ENCODE measurements at regions not wholly inside any gene's neighbourhood (a gene's known extent, or its start where the extent isn't known, plus 50 kb on each side); places are given as distances from the start of the nearest gene placed in this dataset.
A peak's percentile ranks its signal among the peaks of the same experiment; 100 is the strongest.

DNA sequence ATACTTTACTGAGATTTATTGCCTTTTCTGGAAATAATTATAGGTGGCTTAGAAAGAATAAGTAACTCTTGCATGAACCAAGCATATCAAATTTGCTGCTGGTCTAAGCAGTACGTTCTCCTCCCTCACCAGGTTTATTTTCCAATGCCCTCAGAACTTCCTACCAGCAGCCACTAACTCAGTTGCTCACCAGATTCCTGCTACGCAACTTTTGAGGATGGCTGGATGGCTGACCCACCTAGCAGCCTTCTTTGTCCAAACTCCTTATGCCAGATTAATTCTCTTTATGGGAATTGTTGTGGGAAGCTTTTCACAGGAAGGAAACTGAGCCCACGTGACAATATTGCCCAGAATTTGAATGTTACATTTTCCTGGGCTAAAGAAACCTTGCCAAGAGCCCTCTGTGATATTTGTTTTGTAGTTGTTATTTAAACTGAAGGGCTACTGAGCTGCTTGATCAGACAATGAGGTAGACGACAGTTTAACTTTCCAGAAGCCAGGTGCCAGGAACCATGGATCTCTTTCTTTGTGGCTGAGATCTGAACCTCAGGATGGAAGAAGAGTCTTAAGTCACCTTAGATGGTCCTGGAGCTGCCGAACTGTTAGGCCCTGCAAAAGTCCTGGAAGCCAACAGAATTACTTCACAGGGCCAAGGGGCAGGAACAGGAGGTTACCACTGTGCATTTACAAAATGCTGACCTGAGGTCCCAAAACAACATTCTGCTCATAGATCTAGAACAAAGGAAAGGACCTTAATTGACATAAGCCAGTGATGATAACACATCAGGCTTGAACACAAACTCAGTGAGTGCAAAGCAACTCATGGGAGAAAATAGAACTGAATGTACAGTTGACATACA is 85.5 kb upstream of the ATP1A1 start:
- POLR2A ChIA-PET (ENCODE audit: unreplicated experiment), result no interaction called here
- H3K4me1 ChIP-seq (ENCODE audit: insufficient read depth, low read length), result peaks cover 33% of the 10 kb centered on the region
- H2AFZ ChIP-seq (ENCODE audit: low read length), result no peak overlapping the region
- no peak overlapping the region for H3K27ac ChIP-seq (ENCODE audit: low read length)
- H3K79me2 ChIP-seq (ENCODE audit: low read length), result no peaks in the 10 kb centered on the region
- no TSS peak for BruUV-seq (replicated peaks)
- intact Hi-C loops (cut with micrococcal nuclease), result loop anchor here (10.0 kb wide), 1 partner anchor 53 kb away; no protein-coding TSS in a partner anchor
- no peaks in the 10 kb centered on the region for H3K9me2 ChIP-seq (replicated peaks; ENCODE audit: low read length)
- DNase-seq (no peak), ATAC-seq (no peak)
- CTCF ChIA-PET, result no interaction called here
- H3F3A ChIP-seq (ENCODE audit: low read length, unreplicated experiment), result peaks cover 6% of the 10 kb centered on the region
- H3K36me3 ChIP-seq (ENCODE audit: low read depth, low read length), result no peaks in the 10 kb centered on the region
- no peak overlapping the region for H3K9ac ChIP-seq (ENCODE audit: low read length)
- H3K9me3 ChIP-seq (ENCODE audit: low read length), result no peaks in the 10 kb centered on the region
- no peaks in the 10 kb centered on the region for H4K20me1 ChIP-seq (ENCODE audit: low read length)
- TF ChIP-seq EZH2 (IDR thresholded peaks at IDR 0.05; ENCODE audit: low read length, unreplicated experiment) (no peak), EZH2phosphoT487 (IDR thresholded peaks at IDR 0.05; ENCODE audit: borderline replicate concordance, low read length) (no peak)
- TF ChIP-seq, protein P1, sequence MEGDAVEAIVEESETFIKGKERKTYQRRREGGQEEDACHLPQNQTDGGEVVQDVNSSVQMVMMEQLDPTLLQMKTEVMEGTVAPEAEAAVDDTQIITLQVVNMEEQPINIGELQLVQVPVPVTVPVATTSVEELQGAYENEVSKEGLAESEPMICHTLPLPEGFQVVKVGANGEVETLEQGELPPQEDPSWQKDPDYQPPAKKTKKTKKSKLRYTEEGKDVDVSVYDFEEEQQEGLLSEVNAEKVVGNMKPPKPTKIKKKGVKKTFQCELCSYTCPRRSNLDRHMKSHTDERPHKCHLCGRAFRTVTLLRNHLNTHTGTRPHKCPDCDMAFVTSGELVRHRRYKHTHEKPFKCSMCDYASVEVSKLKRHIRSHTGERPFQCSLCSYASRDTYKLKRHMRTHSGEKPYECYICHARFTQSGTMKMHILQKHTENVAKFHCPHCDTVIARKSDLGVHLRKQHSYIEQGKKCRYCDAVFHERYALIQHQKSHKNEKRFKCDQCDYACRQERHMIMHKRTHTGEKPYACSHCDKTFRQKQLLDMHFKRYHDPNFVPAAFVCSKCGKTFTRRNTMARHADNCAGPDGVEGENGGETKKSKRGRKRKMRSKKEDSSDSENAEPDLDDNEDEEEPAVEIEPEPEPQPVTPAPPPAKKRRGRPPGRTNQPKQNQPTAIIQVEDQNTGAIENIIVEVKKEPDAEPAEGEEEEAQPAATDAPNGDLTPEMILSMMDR (conservative IDR thresholded peaks at IDR 0.05; ENCODE audit: low read depth, low read length), result no peak
- no peaks in the 10 kb centered on the region for H3K27me3 ChIP-seq (ENCODE audit: low read length)
- no peak overlapping the region for H3K4me2 ChIP-seq (ENCODE audit: low read length)
- H3K4me3 ChIP-seq (ENCODE audit: low read length), result no peak overlapping the region

DNA sequence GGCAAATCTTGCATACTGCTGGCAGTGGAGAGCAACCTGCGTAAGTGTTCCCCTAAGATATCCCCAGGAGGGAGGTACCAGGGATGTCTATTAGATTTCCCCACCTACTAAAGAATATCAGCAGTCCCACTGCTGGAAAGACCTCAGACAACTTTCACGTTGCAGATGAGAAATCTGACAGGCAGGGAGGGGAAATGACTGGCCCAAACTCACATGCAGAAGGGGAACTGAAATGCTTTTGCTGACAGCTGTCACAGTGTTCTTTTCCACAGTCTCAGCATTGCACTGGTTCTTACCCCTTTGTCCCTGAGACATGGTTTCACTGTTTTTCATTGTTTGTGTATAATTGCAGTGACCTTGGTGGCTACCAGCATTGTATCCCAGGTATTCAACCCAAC is 84.8 kb upstream of the ATP1A1 start:
- no peaks in the 10 kb centered on the region for H3K27me3 ChIP-seq (ENCODE audit: low read length)
- ChIA-PET CTCF (no interaction called here), POLR2A (ENCODE audit: unreplicated experiment) (no interaction called here)
- no peak for DNase-seq
- H3F3A ChIP-seq (ENCODE audit: low read length, unreplicated experiment), result peaks cover 6% of the 10 kb centered on the region
- intact Hi-C loops (cut with micrococcal nuclease), result loop anchor here (10.0 kb wide), 1 partner anchor 53 kb away; no protein-coding TSS in a partner anchor
- H3K9ac ChIP-seq (ENCODE audit: low read length), result no peak overlapping the region
- no peak overlapping the region for H3K27ac ChIP-seq (ENCODE audit: low read length)
- ATAC-seq, result no peak
- H3K79me2 ChIP-seq (ENCODE audit: low read length), result no peaks in the 10 kb centered on the region
- peaks cover 33% of the 10 kb centered on the region for H3K4me1 ChIP-seq (ENCODE audit: insufficient read depth, low read length)
- H3K4me2 ChIP-seq (ENCODE audit: low read length), result no peak overlapping the region
- no peaks in the 10 kb centered on the region for H3K9me3 ChIP-seq (ENCODE audit: low read length)
- H2AFZ ChIP-seq (ENCODE audit: low read length), result no peak overlapping the region
- H4K20me1 ChIP-seq (ENCODE audit: low read length), result no peaks in the 10 kb centered on the region
- TF ChIP-seq, protein P1 (conservative IDR thresholded peaks at IDR 0.05; ENCODE audit: low read depth, low read length), result no peak
- TF ChIP-seq EZH2 (IDR thresholded peaks at IDR 0.05; ENCODE audit: low read length, unreplicated experiment) (no peak), EZH2phosphoT487 (IDR thresholded peaks at IDR 0.05; ENCODE audit: borderline replicate concordance, low read length) (no peak)
- no TSS peak for BruUV-seq (replicated peaks)
- H3K36me3 ChIP-seq (ENCODE audit: low read depth, low read length), result no peaks in the 10 kb centered on the region
- H3K4me3 ChIP-seq (ENCODE audit: low read length), result no peak overlapping the region
- H3K9me2 ChIP-seq (replicated peaks; ENCODE audit: low read length), result no peaks in the 10 kb centered on the region

DNA sequence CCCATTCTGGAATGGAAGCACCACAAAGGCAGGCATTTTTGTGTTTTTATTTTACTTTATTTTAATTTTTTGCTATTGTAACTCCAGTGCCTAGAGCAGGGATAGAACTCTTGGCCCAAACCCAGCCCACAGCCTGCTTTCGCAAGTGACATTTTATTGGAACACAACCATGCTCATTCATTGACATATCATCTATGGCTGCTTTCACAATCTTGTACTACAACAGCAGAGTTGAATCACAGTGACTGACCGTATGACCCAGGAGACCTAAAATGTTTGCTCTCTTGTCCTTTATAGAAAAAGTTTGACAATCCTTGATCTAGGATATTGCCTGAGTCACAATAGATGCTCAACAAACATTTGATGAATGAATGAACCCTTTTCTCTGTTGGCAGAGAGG is 83.9 kb upstream of the ATP1A1 start:
- DNase-seq (peak; percentile 84), ATAC-seq (no peak)
- H2AFZ ChIP-seq (ENCODE audit: low read length), result no peak overlapping the region
- no peak overlapping the region for H3K4me3 ChIP-seq (ENCODE audit: low read length)
- H3K27ac ChIP-seq (ENCODE audit: low read length), result peak overlapping the region; percentile 85
- ChIA-PET POLR2A (ENCODE audit: unreplicated experiment) (no interaction called here), CTCF (no interaction called here)
- H3K27me3 ChIP-seq (ENCODE audit: low read length), result no peaks in the 10 kb centered on the region
- no peaks in the 10 kb centered on the region for H4K20me1 ChIP-seq (ENCODE audit: low read length)
- no peaks in the 10 kb centered on the region for H3K36me3 ChIP-seq (ENCODE audit: low read depth, low read length)
- no peaks in the 10 kb centered on the region for H3K9me3 ChIP-seq (ENCODE audit: low read length)
- H3F3A ChIP-seq (ENCODE audit: low read length, unreplicated experiment), result peaks cover 6% of the 10 kb centered on the region
- intact Hi-C loops (cut with micrococcal nuclease), result loop anchor here (10.0 kb wide), 1 partner anchor 54 kb away; no protein-coding TSS in a partner anchor
- H3K4me2 ChIP-seq (ENCODE audit: low read length), result peak overlapping the region; percentile 25; the same call in 1 of the 2 replicates
- H3K9ac ChIP-seq (ENCODE audit: low read length), result no peak overlapping the region
- TF ChIP-seq EZH2phosphoT487 (IDR thresholded peaks at IDR 0.05; ENCODE audit: borderline replicate concordance, low read length) (no peak), EZH2 (IDR thresholded peaks at IDR 0.05; ENCODE audit: low read length, unreplicated experiment) (no peak)
- TF ChIP-seq, protein P1 (conservative IDR thresholded peaks at IDR 0.05; ENCODE audit: low read depth, low read length), result no peak
- no peaks in the 10 kb centered on the region for H3K9me2 ChIP-seq (replicated peaks; ENCODE audit: low read length)
- H3K79me2 ChIP-seq (ENCODE audit: low read length), result no peaks in the 10 kb centered on the region
- H3K4me1 ChIP-seq (ENCODE audit: insufficient read depth, low read length), result peaks cover 33% of the 10 kb centered on the region
- BruUV-seq (replicated peaks), result no TSS peak

All from PC-3 (cell line).